Stimulated activated CD8-positive, alpha-beta memory T cell treated with anti-CD3 and anti-CD28 coated beads, Interleukin-7, amount 100 ng/mL, for 4 hours (primary cell): ENCODE measurements at regions not wholly inside any gene's neighbourhood (a gene's known extent, or its start where the extent isn't known, plus 50 kb on each side); places are given as distances from the start of the nearest gene placed in this dataset.

ENCODE experiments used
- DNase-seq, 2 donors: peaks; one replicate each; pipeline ENCODE4 v3.0.0-alpha.2; 2020; ENCODE audit warnings: low read depth in 2 of 2

DNA sequence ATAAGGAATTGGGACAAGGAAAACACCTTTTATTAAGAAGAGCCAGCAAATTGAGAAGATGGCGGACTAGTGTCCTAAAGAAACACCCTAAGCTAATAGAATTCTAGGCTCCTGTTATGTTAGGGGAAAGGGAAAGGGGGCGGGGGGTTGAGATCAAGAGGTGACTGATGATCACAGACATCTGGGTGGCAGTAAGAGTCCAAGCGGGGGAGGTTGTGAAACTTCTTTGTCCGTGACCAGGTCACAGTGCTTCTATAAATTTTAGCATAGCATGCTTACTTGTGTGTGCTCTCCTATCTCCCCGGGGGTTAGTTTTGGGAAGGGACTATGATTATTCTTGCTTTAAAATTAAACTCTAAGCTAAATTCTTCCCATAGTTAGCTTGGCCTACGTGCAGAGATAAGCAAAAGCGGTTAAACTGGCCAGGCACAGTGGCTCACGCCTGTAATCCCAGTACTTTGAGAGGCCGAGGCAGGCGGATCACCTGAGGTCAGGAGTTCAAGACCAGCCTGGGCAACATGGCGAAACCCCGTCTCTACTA is 262.1 kb downstream of the SKIDA1 start:
- no peak for DNase-seq

DNA sequence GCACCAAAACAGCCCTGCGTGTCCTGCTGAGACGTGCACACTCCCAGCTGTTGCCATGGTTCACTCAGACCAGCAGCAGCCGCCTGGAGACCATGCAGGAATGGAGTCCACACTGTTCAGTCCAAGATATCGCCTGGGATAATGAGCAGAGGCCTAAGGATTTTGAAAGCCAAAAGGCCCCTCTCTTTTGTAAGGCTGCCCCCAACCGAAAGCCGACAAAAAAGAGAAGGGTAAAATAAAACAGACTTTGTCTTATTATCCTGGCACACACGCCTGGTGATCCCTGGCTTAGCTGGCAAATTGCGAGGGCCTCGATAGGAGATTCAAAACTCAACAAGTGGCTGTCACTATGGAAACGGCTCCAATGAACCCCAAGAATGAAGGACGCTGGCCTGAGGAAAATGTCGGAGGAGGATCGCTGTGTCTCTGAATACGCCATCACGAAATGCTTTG is 263.6 kb downstream of the SKIDA1 start:
- DNase-seq, result no peak

DNA sequence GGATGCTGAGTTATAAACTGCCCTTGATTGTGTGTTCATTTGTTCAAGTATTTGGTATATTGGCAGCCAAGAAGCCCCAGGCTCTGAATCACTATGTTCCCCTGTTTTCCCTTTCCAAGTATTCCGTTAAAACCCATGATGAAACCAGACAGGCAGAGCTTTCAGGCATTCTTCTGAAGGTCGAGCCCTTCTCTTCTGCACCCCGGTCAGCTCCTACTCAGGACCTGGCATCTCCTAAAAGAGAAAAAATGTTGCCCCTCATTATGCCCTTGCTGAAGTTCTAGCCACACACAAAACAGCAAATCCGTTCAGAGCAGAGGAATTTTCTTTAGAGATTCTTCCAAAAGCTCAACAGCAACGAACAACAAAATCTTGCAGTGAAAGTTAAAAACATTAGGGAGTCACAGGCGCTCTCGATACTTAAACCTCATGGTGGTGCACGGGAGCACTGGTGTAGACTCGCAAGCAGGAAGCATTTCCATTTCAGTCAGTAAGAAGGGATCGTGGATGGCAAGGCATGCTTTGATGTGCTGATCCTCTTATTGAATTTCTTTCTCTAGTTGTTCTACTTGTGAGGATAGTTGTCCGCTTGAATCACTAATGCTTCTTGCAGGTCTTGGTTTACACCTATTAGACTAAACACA is 264.9 kb downstream of the SKIDA1 start:
- DNase-seq, result no peak

DNA sequence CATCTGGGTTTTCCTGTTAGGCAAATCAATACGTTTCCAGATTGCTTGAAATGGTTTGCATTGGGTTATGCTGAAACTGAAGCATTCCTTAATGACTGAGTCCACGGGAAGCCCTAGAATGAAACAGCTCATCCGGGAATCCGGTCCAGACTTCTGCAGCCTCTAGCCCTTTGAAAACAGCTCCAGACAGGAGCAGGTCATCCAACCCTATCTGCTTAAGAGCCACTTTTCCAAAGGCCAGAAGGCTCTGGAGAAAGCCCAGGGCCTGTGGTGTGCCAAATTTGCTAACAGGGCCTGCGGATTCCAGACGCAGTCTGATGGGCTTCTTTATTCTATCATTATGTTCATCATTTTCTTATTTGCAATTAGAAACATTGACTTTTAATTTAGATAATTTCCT is 265.4 kb downstream of the SKIDA1 start:
- no peak for DNase-seq

DNA sequence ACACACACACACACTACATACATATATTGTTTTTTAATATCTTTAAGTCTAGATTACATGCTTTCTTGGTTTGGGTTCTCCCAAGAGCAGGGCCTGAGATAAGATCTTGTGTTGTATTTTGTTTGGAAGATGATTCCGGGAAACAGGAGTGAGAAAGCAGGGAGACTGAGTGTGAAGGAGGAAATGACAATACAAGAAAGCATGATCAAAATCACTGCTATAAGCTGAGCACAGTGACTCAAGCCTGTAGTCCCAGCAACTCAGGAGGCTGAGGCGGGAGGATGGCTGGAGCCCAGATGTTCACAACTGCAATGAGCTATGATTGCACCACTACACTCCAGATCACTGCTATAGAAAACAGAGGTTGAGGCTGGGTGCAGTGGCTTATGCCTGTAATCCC is 267.6 kb downstream of the SKIDA1 start:
- DNase-seq, result no peak

DNA sequence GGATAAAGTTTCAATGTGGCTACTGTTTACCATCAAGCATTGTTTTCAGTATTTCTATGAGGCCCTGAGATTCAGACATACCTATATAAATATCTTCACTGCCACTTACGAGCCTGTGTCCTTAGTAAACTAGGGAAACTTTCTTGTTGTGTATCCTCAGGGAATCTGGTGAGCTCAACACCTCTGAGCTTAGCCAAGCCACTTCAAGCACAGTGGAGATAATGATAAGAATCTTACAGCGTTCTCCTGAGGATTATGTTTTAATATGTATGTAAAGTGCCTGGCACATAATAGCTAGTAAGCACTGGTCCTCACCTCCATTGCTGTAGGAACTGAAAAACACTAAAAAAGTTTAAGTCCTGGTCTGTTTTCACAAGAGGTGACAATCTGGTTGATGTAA is 268.3 kb downstream of the SKIDA1 start:
- no peak for DNase-seq

DNA sequence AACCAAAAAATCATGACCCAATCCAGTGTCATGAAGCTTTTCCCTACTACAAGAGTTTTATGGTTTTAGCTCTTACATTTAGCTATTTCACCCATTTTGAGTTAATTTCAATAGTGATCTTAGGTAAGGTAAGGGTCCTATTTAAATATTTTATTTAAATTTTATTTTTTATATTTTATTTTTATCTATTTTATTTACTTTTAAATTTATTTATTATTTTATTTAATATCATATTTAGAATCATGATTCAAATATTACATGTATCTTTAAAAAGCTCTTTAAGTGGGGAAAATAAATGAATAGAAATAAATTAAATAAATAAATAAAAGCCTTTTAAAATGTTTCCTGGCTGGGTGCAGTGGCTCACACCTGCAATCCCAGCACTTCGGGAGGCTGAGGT is 276.0 kb downstream of the SKIDA1 start:
- DNase-seq, result no peak

DNA sequence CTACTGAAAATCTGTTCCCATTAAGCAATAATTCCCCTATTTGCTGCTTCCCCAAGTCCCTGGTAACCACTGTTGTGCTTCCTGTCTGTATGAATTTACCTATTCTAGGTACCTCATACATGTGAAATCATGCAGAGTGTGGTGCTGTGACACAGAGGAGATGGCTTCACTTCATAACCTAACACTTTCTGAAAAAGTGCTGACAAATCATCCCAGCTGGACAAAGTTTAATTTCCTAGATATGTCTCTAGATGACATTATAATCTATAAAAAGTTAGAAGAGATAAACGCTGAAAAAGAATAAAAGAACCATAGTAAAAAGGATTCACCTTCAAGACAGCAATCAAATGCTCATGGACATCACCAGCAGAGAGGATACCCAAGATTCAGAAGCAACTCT is 277.9 kb downstream of the SKIDA1 start:
- DNase-seq, result no peak

DNA sequence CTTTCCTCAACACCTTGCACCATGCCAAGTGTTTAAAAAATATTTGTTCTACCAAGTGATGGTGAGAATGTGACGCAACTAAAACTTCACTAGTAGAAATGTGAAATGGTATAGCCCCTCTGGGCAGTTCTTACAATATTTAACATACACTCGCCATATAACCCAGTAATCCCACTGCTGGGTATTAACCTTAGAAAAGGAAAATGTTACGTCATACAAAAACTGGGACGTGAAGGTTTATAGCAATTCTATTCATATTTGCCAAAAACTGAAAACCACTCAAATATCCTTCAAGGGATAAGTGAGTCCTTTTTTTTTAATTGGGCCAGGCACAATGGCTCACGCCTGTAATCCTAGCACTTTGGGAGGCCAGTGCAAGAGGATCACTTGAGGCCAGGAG is 279.3 kb downstream of the SKIDA1 start:
- DNase-seq, result no peak

DNA sequence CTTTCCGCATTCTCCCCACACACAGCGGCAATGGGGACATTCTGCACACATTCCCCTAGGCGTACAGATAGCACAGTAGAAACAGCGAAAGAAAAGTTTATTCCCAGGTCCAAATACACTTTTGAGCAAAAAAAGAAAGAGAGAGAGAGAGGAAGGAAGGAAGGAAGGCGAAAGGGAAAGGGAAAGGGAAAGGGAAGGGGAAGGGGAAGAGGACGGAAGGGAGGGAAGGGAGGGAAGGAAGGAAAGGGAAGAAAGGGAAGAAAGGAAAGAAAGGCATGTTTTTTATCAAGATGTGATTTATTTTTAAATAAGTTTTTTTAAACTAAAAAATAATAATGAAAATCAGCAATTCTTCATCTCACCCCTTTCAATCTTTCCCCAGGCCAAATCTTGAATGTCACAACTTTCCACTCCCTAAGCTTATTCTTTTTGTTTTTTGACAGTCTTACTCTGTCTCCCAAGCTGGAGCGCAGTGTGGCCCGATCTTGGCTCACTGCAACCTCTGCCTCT is 281.7 kb downstream of the SKIDA1 start:
- DNase-seq, result no peak

DNA sequence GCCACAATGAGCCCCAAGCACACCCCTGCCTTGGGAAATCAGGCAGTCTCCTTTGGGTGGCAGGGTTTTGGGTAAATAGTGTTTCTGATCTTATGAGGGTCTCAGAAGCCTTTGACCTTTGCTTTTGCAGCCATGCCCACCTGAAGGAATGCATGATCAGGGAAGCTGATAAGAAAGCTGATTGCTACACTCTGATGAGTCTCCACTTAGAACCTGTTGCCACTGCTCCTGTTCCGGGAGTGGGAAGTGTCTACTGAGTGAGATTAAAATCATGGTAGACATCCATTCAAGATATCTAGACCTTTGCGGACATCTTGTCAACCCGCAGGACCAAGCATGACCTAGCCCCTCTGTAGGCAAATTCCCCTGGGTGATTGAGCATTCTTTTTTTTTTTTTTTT is 282.6 kb downstream of the SKIDA1 start:
- no peak for DNase-seq

DNA sequence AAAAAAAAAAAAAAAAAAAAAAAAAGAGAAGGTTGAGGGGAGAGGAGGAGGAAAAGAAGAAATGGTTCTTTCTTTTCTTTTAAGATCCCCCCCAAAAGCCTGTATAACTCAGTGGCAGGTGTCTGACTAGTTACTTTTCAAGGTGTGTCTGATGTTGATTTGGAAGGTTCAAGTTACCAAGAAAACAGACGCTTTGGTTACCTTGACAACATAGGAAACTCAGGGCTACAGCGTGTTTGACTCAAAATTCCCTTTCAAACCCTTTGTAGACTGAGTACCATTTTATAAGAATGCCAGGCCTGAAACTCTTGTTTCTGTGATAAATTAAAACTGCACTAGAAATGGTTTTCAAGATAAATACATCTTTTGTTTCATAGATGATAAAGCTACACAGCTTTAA is 286.8 kb downstream of the SKIDA1 start:
- no peak for DNase-seq

DNA sequence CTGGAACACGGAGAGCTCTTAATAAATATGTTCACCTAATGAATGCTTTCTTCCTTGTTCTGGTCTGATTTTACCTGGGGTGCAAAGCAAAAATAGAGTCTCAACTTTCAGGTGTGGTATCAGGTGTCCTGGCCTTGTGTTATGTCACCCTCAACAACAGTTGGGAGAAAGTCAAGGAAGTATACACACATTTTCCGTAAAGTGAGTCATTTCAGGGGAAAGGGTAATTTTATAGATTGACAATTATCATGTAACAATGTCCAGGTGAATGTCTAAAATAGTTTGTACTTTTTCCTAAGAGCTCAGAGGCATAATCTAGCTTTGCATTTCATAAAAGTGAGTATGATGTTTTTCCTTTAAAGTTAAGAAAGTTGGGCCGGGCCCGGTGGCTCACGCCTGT is 287.4 kb downstream of the SKIDA1 start:
- DNase-seq, result no peak

DNA sequence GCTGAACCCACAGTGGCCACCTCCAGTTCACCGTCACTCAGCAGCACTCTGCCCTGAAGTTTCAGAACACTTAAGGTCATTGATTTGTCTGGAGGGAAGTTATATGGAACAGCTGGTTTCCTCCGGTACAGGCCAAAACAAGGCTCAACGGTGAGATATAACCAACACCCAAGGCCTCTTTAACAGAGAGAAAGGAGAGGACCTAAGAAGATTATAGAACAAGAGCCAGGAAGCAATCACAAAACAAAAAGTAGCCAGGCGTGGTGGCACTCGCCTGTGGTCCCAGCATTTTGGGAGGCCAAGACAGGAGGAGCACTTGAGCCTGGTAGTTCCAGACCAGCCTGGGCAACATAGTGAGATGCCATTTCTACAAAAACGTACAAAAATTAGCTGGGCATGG is 290.7 kb downstream of the SKIDA1 start:
- DNase-seq, result no peak

DNA sequence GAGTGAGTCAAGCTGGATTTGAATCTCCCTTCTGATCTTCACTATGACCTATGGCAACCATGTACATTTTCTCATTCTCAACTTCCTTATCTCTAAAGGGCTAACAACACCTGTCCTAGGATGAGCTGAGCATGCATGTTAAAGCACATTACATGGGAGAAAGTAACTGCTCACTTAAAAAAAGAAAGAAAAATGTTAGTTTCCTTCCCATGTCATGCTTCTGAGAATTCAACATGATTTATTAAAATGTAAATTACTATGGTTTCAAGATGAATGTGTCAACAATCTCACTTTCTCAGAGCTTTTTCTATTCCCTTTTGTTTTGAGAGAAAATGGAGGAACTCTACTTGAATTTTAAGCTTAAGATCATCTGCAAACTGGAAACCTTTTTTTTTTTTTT is 295.3 kb downstream of the SKIDA1 start:
- DNase-seq, result no peak

DNA sequence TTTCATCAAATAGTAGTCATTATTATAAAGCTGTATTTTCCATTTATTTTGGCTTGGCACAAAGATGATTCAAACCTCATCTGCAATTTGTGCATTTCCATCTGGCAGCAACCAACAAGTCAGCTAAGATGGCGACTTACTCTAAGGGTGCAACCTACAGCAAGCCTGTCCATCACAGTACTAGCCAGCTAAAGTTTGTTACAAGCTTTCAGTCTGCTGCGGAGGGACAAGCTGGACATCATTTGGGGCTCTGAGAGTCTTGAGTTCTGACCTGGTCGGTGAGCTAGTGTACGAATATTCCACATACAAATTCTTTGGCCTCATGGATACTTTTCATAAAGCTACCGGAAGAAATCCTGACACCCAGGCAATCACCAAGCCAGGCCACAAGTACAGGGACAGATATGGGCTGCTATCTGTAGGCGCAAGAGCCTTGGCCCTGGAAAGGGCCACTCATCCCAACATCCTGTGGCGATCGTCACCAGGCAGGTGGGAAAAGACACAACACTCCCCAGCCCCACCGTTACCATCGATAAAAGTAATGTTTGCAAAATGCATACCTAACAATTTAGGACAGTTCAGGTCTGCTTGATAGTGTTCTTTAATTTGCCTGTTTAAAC is 307.6 kb downstream of the SKIDA1 start:
- DNase-seq, result no peak

DNA sequence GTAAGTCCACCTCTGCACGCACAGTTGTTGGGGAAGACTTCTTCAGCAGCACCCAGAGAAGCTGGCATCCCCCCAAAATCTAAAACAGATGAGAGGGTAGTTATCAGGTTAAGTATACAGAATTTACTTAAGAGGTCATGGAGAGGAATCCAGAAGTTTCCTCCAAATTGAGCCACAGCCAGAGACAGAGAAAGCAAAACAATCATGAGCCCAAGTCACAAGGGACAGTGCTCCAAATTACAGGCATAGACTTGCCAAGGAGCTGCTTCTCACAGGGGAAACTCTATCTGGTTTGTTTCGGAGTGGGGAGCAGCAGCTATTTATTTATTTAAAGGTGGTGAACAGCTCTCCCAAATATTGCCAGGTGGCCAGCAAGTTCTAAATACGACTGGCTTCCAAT is 308.4 kb downstream of the SKIDA1 start:
- DNase-seq, result no peak

DNA sequence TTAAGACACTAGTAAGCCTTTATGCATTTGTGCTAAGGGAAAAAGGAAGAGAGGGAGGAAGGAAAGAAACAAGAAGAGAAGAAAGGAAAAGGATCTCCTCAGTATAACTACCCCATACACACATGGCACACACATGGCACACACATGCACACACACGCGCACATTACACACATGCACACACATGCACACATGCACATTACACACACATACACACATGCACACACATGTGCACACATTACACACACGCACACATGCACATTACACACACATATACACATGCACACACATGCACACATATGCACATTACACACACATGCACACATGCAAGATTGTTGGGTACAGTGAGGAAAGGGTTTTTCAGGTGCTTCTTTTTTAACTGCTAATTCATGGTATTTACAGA is 311.2 kb downstream of the SKIDA1 start:
- no peak for DNase-seq

DNA sequence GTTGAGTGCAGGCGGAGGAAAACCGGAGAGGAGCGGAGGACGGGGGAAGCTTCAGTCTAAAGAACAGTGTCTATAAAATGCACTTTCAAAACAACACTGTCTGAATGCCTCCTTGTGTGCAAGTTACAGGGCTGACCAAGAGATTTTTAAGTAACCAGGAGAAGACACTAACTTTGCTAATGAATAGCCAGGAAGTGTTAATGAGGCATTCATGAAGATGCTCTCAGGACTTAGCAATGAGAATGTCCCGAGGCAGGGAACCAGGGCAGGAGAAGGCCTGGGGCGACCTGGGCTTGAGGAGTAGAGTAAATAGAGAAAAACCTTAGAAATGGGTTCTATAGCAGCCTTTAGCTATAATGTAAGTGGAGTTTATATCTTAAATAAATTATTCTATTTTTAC is 312.1 kb downstream of the SKIDA1 start:
- DNase-seq, result no peak

DNA sequence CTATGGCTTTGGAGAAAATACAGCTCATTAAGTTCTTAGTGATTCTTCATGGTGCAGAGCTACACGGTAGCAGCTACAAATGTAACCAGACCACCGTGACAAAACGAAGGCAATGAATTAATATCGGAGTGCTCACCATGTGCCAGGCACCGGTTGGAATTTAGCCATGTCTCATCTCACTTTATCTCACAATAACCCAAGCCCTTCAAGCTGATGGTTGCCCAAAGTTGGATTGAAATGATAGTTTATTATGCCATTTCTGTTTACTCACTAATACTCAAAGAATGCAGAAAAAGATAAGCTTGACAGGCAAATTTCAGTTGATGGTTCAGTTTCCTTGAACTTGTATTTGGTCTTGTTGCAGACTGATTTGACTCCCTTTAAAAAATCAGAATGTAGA is 312.6 kb downstream of the SKIDA1 start:
- DNase-seq, result no peak

DNA sequence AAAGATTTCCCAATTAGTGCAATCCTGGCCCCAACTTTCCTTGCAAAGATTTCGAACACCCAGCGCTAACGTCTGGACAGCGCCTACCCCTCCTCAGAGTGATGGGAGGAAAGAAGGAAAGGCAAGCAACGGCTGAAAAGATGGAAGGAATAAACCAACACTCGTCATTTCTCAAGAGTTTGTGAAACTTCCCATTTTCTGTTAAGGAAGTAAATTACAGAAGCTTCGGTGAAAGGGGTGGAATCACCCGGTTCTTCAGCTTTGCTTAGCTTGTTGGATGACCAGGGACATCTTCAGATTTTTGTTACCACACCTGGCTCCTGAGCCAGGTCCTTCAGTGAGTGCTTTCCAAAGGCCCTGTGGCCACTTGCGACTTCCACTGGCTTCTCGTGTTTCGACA is 313.1 kb downstream of the SKIDA1 start:
- no peak for DNase-seq

DNA sequence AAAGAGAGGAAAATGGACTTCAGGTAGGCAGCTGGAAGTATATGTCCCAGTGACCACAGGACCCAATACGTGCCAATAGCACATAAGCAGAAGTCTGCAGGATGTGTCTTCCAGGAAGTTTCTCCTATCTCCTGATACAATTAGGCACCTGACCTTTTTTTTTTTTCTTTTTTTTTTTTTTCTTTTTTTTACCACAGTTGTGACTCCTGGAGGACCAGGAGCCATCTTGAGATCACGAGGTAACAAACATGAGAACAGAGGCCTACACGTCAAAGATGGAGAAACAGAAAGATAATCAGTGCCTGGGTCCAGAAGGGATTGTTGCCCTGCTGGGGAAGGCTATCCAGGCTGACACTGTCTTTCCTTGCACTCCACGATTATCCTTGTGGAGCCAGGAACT is 312.4 kb upstream of the NEBL start:
- no peak for DNase-seq

DNA sequence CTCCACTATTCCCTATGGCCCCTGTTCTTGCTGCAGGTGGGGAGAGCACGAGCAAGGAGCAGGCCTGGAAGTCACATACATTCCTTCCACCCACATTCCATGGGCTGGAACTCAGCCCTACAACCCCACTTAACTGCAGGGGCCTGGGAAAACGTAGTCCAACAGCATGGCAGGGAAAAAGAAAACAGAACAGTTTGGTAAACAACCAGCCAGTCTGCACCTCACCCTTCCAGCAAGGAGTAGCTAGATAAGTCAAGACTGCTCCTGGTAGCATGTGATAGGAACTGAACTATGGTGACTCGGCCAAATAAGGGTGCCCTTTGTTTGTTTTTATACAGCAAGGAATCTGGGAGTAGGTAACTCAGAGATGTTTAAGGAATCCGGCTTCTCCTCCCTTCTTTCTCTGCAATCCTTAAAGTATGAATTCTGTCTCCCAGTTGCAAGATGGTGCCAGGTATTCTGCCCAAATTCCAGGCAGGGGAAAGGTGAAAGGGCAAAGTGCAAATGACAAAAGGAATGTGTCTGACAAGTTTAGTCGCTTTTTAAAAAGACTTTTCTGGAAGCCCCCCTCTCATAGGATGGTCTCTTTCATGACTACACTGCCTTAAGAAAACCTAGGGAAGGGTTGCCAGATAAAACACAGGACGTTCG is 311.7 kb upstream of the NEBL start:
- DNase-seq, result no peak
